ENCODE measurements at regions not wholly inside any gene's neighbourhood (a gene's known extent, or its start where the extent isn't known, plus 50 kb on each side); places are given as distances from the start of the nearest gene placed in this dataset.
"Not testable (repeated sequence)": the region's sequence is repeated elsewhere in the genome, so short reads cannot be mapped to it uniquely, and the experiment has no call there.

- no peaks in the 10 kb centered on the region for H3K36me3 ChIP-seq (ENCODE audit: insufficient read depth, low read length)
- no peaks in the 10 kb centered on the region for H3K27me3 ChIP-seq (ENCODE audit: control insufficient read depth, insufficient read depth, low read length)
- H3K4me1 ChIP-seq (ENCODE audit: control insufficient read depth, insufficient read depth, low read length), result peaks cover 21% of the 10 kb centered on the region
- H3K4me2 ChIP-seq (ENCODE audit: low read length), result no peak overlapping the region
- H3K9me3 ChIP-seq (replicated peaks; ENCODE audit: low read length), result no peaks in the 10 kb centered on the region
- H3K4me3 ChIP-seq (ENCODE audit: low read length), result no peak overlapping the region
- no peak overlapping the region for H3K9ac ChIP-seq (ENCODE audit: low read depth, low read length)
Observed at GRCh38 chr4:158122501-158122900, 50.3 kb downstream of the GASK1B start.

DNA sequence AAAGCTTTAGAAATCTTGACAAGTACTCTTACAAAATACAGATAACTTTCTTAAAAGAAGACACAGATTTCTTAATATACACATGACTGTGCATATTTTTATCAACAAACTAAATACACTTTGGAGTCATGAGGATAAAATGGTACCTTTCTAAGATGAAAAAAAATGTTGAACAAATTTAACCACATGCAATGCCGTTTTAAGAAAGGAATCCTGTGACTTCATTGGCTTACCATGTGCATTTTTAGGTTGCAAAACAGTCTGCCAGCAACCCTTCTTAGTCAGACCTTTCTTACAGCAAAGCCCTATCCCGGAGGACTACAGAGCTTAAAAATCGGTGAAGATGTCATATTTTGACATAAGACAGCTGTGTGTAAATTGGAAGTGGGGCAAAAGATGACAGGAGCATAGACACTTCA lies 51.7 kb downstream of the GASK1B start:
- Histone ChIP-seq H3K36me3 (ENCODE audit: insufficient read depth, low read length) (no peaks in the 10 kb centered on the region), H3K4me1 (ENCODE audit: control insufficient read depth, insufficient read depth, low read length) (peaks cover 21% of the 10 kb centered on the region), H3K9me3 (replicated peaks; ENCODE audit: low read length) (no peaks in the 10 kb centered on the region), H3K9ac (ENCODE audit: low read depth, low read length) (peak overlapping the region; percentile 61), H3K27me3 (ENCODE audit: control insufficient read depth, insufficient read depth, low read length) (no peaks in the 10 kb centered on the region), H3K4me2 (ENCODE audit: low read length) (peak overlapping the region; percentile 71), H3K4me3 (ENCODE audit: low read length) (peak overlapping the region; percentile 50)

DNA sequence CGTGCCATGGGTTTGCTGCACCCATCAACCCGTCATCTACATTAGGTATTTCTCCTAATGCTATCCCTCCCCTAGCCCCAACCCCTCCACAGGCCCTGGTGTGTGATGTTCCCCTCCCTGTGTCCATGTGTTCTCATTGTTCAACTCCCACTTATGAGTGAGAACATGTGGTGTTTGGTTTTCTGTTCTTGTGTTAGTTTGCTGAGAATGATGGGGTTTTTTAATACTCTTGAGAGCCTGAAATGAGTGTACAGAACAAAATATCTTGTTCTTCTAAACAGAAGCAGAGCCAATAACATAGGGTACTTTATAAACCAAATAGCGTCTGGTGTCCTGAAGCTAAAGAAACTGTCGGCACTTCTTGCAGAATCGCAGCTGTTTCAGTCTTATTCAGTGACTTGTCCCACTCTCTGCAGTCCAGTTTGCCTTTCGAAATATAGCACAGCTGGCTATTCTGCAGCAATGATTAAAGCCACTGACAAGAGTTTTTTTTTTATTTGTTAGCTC lies 52.1 kb downstream of the GASK1B start:
- Histone ChIP-seq H3K9ac (ENCODE audit: low read depth, low read length) (peak overlapping the region; percentile 61), H3K4me3 (ENCODE audit: low read length) (peak overlapping the region; percentile 50), H3K4me2 (ENCODE audit: low read length) (peak overlapping the region; percentile 71), H3K4me1 (ENCODE audit: control insufficient read depth, insufficient read depth, low read length) (peaks cover 21% of the 10 kb centered on the region)
- not testable (repeated sequence) for H3K36me3 ChIP-seq (ENCODE audit: insufficient read depth, low read length); H3K9me3 ChIP-seq (replicated peaks; ENCODE audit: low read length); H3K27me3 ChIP-seq (ENCODE audit: control insufficient read depth, insufficient read depth, low read length)

DNA sequence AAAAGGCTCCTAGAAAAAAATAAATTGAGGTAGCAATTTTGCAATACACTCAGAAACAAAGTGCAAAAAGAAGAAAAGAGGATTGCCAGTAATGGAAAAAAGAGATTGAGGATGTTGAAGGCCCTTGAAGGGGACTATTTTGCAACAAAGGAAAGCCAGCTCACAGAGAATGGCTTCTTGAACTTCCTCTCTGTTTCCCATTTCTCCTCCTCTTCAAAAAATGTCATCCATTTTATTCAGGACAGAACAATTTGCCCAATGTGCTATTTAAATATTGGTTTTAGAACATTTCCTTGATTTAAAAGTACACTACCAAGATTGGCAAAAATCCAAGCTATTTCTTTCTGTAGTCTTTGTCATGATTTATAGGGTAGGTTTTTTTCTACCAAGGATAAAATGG lies 60.2 kb downstream of the GASK1B start:
- no peaks in the 10 kb centered on the region for H3K9me3 ChIP-seq (replicated peaks; ENCODE audit: low read length)
- H3K4me3 ChIP-seq (ENCODE audit: low read length), result no peak overlapping the region
- no peaks in the 10 kb centered on the region for H3K27me3 ChIP-seq (ENCODE audit: control insufficient read depth, insufficient read depth, low read length)
- no peaks in the 10 kb centered on the region for H3K36me3 ChIP-seq (ENCODE audit: insufficient read depth, low read length)
- no peaks in the 10 kb centered on the region for H3K4me1 ChIP-seq (ENCODE audit: control insufficient read depth, insufficient read depth, low read length)
- H3K4me2 ChIP-seq (ENCODE audit: low read length), result no peak overlapping the region
- H3K9ac ChIP-seq (ENCODE audit: low read depth, low read length), result no peak overlapping the region

DNA sequence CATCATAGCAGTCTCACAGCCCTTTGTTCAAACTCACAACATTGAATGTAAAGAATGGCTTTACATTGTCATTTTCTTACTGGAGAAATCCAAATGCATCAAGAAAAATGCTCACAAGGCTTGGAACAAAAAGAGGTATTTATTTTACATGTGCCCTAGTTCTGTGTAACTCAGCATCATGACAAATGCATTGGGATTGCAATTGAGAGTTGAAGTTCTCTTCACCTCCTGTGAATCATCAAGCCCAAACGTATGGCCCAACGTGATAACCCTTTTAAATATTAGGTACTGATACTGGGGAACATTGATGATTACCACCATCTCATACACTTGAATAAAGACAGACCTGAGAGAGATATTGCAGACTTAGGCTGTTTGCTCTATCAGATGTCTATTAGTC lies 61.6 kb downstream of the GASK1B start:
- no peak overlapping the region for H3K4me3 ChIP-seq (ENCODE audit: low read length)
- H3K4me1 ChIP-seq (ENCODE audit: control insufficient read depth, insufficient read depth, low read length), result no peaks in the 10 kb centered on the region
- no peaks in the 10 kb centered on the region for H3K9me3 ChIP-seq (replicated peaks; ENCODE audit: low read length)
- H3K36me3 ChIP-seq (ENCODE audit: insufficient read depth, low read length), result no peaks in the 10 kb centered on the region
- H3K27me3 ChIP-seq (ENCODE audit: control insufficient read depth, insufficient read depth, low read length), result no peaks in the 10 kb centered on the region
- no peak overlapping the region for H3K9ac ChIP-seq (ENCODE audit: low read depth, low read length)
- no peak overlapping the region for H3K4me2 ChIP-seq (ENCODE audit: low read length)

GRCh38 chr4:158102904-158103303 lies 69.9 kb downstream of the GASK1B start:
- no peak overlapping the region for H3K9ac ChIP-seq (ENCODE audit: low read depth, low read length)
- no peaks in the 10 kb centered on the region for H3K4me1 ChIP-seq (ENCODE audit: control insufficient read depth, insufficient read depth, low read length)
- no peaks in the 10 kb centered on the region for H3K36me3 ChIP-seq (ENCODE audit: insufficient read depth, low read length)
- no peak overlapping the region for H3K4me3 ChIP-seq (ENCODE audit: low read length)
- no peak overlapping the region for H3K4me2 ChIP-seq (ENCODE audit: low read length)
- no peaks in the 10 kb centered on the region for H3K27me3 ChIP-seq (ENCODE audit: control insufficient read depth, insufficient read depth, low read length)
- H3K9me3 ChIP-seq (replicated peaks; ENCODE audit: low read length), result no peaks in the 10 kb centered on the region

- H3K9ac ChIP-seq (ENCODE audit: low read depth, low read length), result no peak overlapping the region
- no peaks in the 10 kb centered on the region for H3K27me3 ChIP-seq (ENCODE audit: control insufficient read depth, insufficient read depth, low read length)
- H3K9me3 ChIP-seq (replicated peaks; ENCODE audit: low read length), result no peaks in the 10 kb centered on the region
- H3K4me2 ChIP-seq (ENCODE audit: low read length), result no peak overlapping the region
- peaks cover 6% of the 10 kb centered on the region for H3K4me1 ChIP-seq (ENCODE audit: control insufficient read depth, insufficient read depth, low read length)
- no peaks in the 10 kb centered on the region for H3K36me3 ChIP-seq (ENCODE audit: insufficient read depth, low read length)
- no peak overlapping the region for H3K4me3 ChIP-seq (ENCODE audit: low read length)
Observed at GRCh38 chr4:158099686-158100085, 73.1 kb downstream of the GASK1B start.

DNA sequence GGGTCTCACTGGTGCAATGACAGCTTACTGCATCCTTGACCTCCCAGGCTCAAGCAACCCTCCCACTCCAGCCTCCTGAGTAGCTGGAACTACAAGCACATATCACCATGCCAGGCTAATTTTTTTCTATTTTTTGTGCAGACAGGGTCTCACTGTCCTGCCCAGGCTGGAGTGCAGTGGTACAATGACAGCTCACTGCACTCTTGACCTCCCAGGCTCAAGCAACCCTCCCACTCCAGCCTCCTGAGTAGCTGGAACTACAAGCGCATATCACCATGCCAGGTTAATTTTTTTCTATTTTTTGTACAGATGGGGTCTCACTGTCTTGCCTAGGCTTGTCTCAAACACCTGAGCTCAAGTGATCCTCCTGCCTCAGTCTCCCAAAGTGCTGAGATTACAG lies 74.0 kb downstream of the GASK1B start:
- no peaks in the 10 kb centered on the region for H3K36me3 ChIP-seq (ENCODE audit: insufficient read depth, low read length)
- H3K4me2 ChIP-seq (ENCODE audit: low read length), result no peak overlapping the region
- no peaks in the 10 kb centered on the region for H3K27me3 ChIP-seq (ENCODE audit: control insufficient read depth, insufficient read depth, low read length)
- H3K9me3 ChIP-seq (replicated peaks; ENCODE audit: low read length), result no peaks in the 10 kb centered on the region
- H3K4me1 ChIP-seq (ENCODE audit: control insufficient read depth, insufficient read depth, low read length), result peaks cover 13% of the 10 kb centered on the region
- H3K4me3 ChIP-seq (ENCODE audit: low read length), result no peak overlapping the region
- no peak overlapping the region for H3K9ac ChIP-seq (ENCODE audit: low read depth, low read length)

GRCh38 chr4:158094413-158095134 lies 78.3 kb downstream of the GASK1B start:
- Histone ChIP-seq H3K9me3 (replicated peaks; ENCODE audit: low read length) (no peaks in the 10 kb centered on the region), H3K4me2 (ENCODE audit: low read length) (no peak overlapping the region), H3K36me3 (ENCODE audit: insufficient read depth, low read length) (no peaks in the 10 kb centered on the region), H3K4me1 (ENCODE audit: control insufficient read depth, insufficient read depth, low read length) (peaks cover 17% of the 10 kb centered on the region), H3K9ac (ENCODE audit: low read depth, low read length) (no peak overlapping the region), H3K4me3 (ENCODE audit: low read length) (no peak overlapping the region), H3K27me3 (ENCODE audit: control insufficient read depth, insufficient read depth, low read length) (no peaks in the 10 kb centered on the region)

- peak overlapping the region; percentile 72 for H3K4me2 ChIP-seq (ENCODE audit: low read length)
- peaks cover 17% of the 10 kb centered on the region for H3K4me1 ChIP-seq (ENCODE audit: control insufficient read depth, insufficient read depth, low read length)
- peak overlapping the region; percentile 60 for H3K9ac ChIP-seq (ENCODE audit: low read depth, low read length)
- no peaks in the 10 kb centered on the region for H3K36me3 ChIP-seq (ENCODE audit: insufficient read depth, low read length)
- H3K27me3 ChIP-seq (ENCODE audit: control insufficient read depth, insufficient read depth, low read length), result no peaks in the 10 kb centered on the region
- no peaks in the 10 kb centered on the region for H3K9me3 ChIP-seq (replicated peaks; ENCODE audit: low read length)
- peak overlapping the region; percentile 57 for H3K4me3 ChIP-seq (ENCODE audit: low read length)
Observed at GRCh38 chr4:158090323-158090722, 82.5 kb downstream of the GASK1B start.

- H3K4me3 ChIP-seq (ENCODE audit: low read length), result peak overlapping the region; percentile 57
- H3K4me2 ChIP-seq (ENCODE audit: low read length), result peak overlapping the region; percentile 72
- H3K9me3 ChIP-seq (replicated peaks; ENCODE audit: low read length); H3K36me3 ChIP-seq (ENCODE audit: insufficient read depth, low read length); H3K27me3 ChIP-seq (ENCODE audit: control insufficient read depth, insufficient read depth, low read length): not testable (repeated sequence)
- H3K9ac ChIP-seq (ENCODE audit: low read depth, low read length), result peak overlapping the region; percentile 60
- peaks cover 13% of the 10 kb centered on the region for H3K4me1 ChIP-seq (ENCODE audit: control insufficient read depth, insufficient read depth, low read length)
Observed at GRCh38 chr4:158089897-158090296, 82.9 kb downstream of the GASK1B start.

DNA sequence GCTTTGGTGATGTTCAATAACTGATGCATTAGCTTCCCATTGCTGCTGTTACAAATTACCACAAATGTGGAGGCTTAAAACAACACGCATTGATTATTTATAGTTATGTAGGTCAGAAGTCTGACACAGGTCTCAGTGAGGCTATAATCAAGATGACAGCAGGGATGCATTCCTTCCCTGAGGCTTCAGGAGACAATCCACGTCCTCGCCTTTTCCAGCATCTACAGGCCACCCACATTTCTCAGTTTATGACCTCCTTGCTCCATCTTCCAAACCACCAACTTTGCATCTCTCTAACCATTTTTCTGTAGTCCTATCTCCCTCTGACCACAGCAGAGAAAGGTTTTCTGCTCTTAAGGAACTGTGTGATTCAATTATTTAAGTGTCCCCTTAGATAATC lies 92.5 kb downstream of the GASK1B start:
- no peak overlapping the region for H3K4me2 ChIP-seq (ENCODE audit: low read length)
- no peak overlapping the region for H3K9ac ChIP-seq (ENCODE audit: low read depth, low read length)
- H3K27me3 ChIP-seq (ENCODE audit: control insufficient read depth, insufficient read depth, low read length), result no peaks in the 10 kb centered on the region
- no peaks in the 10 kb centered on the region for H3K4me1 ChIP-seq (ENCODE audit: control insufficient read depth, insufficient read depth, low read length)
- no peaks in the 10 kb centered on the region for H3K36me3 ChIP-seq (ENCODE audit: insufficient read depth, low read length)
- no peak overlapping the region for H3K4me3 ChIP-seq (ENCODE audit: low read length)
- no peaks in the 10 kb centered on the region for H3K9me3 ChIP-seq (replicated peaks; ENCODE audit: low read length)
